ENCODE measurements at regions not wholly inside any gene's neighbourhood (a gene's known extent, or its start where the extent isn't known, plus 50 kb on each side); places are given as distances from the start of the nearest gene placed in this dataset.

DNA sequence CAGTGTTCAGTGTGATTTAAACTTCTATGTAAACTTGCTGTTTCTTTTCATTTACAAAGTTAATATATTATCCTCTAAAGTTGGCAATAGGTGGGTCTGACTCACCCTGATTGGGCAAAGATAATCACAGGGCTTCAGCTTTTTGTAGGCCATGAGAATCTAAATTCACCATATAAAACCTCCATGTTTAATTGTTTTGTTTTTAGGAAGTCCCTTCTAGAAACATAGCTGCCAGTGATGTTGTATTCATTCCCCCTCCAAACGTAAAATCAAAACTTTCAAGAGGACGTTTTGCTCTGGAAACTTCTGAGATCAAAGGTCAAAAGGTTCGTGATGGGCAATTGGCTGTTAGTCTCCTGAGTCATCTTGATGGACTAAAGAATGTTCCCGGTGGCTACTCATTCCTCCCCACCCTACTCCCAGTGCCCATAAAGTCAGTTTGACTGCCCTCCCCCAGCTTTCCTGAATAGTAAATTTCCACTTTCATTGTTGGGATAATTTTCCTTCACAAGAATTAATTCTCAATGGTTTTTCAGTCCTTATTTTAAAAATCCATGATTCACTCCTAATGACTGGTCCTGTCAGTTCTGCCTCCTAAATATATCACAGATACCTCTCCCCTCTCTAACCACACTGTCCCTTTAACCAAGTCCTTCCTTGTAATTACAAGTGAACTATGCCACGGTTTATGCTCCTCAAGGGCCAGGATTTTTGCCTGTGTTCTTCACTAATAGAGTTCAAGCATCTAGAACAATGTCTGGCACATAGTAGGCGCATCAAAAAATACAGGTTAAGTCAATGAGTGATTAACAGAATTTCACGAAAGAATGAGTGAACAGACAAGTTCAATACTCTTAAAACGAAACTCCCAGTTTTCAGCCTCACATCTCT is 164.4 kb upstream of the VRK2 start:
- no peak for TF ChIP-seq POLR2A (IDR thresholded peaks at IDR 0.05)
- TF ChIP-seq, protein P1, sequence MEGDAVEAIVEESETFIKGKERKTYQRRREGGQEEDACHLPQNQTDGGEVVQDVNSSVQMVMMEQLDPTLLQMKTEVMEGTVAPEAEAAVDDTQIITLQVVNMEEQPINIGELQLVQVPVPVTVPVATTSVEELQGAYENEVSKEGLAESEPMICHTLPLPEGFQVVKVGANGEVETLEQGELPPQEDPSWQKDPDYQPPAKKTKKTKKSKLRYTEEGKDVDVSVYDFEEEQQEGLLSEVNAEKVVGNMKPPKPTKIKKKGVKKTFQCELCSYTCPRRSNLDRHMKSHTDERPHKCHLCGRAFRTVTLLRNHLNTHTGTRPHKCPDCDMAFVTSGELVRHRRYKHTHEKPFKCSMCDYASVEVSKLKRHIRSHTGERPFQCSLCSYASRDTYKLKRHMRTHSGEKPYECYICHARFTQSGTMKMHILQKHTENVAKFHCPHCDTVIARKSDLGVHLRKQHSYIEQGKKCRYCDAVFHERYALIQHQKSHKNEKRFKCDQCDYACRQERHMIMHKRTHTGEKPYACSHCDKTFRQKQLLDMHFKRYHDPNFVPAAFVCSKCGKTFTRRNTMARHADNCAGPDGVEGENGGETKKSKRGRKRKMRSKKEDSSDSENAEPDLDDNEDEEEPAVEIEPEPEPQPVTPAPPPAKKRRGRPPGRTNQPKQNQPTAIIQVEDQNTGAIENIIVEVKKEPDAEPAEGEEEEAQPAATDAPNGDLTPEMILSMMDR (IDR thresholded peaks at IDR 0.05): no peak
